HG02973 (cell line): ENCODE measurements at regions not wholly inside any gene's neighbourhood (a gene's known extent, or its start where the extent isn't known, plus 50 kb on each side); places are given as distances from the start of the nearest gene placed in this dataset.
"Not testable (repeated sequence)": the region's sequence is repeated elsewhere in the genome, so short reads cannot be mapped to it uniquely, and the experiment has no call there.

Experiments used
- ATAC-seq: cut with Tn5 transposase; IDR thresholded peaks from one replicate; pipeline ENCODE4 v1.9.1; 2021; ENCODE audit warnings: moderate library complexity; ENCODE audit not compliant: unreplicated experiment

DNA sequence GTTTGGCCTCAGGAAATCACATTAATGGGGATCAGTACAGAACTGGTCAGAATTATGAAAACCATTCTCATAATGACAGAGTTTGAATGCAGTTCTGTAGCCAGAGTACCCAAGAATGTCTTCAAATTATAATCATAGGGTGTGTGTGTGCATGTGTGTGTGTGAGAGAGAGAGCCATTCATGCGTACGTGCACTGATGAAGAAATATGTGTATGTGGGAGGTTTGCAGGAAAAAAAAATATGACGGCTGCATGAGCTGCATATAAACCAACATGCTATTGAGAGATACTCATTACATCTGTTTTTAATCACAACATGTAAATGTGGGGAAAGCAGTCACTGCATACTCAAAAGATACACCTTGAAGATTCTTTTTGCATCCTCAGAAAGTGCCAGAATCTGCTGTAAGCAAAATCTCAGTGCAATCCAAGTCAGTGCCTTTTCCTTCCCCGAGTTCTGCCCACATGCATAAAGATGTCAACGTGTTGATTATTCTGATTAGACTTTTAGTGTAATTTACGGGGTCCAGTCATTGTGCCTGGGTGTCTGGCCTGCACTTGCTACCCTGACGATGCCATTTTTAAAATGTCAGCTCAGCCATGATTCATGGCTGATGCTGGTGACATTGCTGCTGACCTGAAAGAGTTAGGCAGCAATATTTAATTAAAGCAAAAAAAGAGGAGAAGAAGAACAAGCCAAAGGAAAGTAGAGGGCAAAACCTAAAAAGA, 378.7 kb upstream of the ZFHX3 start:
- ATAC-seq, result no peak

DNA sequence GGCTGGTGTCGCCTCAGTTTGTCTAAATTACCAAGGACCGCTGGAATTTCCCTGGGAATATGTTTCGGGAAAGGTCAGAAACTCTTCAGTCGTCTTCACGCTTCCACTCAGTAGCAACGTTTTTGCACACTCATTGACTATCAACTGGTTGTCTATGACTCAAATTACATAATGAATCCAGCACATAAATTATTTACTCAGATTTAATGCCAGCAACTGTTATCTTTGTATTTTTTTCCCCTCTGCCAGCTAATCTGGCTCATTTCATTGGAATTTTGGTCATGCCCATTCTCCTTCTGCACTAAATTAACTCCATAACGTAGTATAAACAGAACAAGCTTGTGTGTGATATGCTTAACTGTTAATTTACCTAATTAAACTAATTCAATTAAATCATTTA, 372.7 kb upstream of the ZFHX3 start:
- no peak for ATAC-seq

DNA sequence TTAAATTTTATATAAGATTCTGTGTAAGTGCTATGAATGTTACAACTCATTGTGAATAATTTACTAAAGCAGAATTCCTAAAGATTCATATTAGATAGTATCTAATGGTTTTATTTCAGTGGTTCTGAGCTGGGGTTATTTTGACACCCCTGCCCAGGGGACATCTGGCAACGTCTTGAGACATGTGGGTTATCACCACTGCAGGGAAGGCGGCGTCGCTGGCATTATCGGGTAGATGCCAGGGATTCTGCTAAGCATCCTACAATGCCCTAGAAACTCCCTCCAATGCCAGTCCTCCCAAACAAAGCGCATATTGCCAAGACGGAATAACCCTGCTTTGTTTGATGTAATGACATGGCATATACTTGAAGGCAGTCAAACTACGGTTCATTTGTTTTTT, 372.3 kb upstream of the ZFHX3 start:
- no peak for ATAC-seq

DNA sequence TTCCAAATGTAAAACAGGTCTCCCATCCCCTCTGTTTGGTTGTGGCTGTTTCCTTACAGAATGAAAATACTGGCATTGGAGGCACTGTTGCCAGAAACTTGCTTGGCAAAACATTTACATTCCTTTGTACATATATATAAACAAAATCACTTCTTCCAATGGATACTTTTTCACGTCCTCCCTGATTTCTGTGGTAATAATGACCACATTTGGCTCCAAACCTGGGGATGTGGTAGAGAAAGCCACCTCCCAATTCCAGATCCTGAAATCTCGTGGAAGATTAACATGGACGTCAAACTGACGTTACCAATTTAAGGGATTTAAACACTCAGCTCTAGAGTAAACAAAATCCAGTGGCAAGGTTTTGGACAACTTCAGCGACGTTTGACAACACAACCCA, 370.8 kb upstream of the ZFHX3 start:
- no peak for ATAC-seq

DNA sequence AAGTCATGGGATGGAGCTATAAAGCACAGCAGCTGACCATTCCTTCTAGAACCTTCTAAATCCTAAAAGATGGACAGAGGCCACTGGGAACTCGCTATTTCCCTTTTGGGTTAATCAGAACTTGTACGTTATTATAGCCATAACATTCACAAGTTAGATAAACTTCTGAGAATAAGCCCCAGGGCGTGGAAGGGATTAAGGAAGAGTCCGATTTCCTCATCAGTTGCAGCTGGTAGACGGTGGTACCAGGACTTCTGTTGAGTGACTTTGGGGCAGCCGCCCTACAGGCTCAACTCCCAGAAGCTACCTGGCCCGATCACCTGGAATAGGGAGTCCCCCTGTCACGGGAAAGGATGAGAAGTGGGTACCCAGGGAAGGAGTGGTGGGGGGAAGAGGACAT, 370.1 kb upstream of the ZFHX3 start:
- no peak for ATAC-seq

DNA sequence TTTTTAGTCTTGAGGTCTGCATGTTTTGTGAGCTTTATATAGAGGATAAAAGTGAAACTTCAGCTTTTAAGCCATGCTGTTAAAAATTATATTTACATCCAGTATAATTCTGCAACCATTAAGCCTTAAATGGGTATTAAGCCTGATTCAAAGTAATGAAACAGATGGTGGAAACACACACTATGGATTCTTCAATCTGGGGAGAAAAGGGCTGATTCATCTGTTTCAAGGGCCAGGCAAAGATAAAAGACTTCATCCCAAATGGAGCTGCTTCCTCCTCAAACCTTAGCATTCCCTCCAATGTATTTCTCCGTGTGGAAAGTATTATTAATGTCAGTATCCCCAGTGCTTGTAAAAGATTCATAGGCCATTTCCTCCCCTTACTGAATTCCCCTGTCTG, 367.4 kb upstream of the ZFHX3 start:
- ATAC-seq, result no peak

DNA sequence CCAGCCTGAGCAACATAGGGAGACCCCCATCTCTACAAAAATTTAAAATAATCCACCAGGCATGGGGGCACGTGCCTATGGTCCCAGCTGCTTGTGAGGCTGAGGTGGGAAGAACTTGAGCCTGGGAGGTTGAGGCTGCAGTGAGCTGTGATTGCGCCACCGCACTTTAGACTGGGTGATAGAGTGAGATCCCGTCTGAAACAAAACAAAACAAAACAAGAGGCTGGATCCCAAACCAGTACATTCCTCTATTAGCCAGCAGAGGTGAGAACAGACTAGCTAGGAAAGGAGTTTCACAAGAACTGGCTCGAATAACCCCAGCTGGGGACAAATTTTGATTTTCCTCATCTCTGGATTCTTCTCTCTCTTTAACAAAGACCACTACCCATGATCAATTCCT, 366.7 kb upstream of the ZFHX3 start:
- no peak for ATAC-seq

DNA sequence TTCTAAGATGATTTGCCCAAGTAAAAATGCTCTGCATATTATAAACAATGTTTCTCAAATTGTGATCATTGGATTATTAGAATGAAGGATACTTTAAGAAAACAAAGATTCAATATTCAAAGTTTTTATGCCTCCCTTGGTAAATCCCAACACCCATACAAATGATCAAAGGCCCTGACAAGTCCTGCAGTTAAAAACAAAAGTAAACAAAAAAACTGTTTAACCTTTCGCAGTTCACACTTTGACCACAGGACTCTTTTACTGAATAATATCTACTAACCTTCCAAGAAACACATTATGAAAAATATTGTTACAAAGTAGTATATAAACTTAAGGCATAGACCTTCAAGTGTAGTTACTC, 365.9 kb upstream of the ZFHX3 start:
- no peak for ATAC-seq

DNA sequence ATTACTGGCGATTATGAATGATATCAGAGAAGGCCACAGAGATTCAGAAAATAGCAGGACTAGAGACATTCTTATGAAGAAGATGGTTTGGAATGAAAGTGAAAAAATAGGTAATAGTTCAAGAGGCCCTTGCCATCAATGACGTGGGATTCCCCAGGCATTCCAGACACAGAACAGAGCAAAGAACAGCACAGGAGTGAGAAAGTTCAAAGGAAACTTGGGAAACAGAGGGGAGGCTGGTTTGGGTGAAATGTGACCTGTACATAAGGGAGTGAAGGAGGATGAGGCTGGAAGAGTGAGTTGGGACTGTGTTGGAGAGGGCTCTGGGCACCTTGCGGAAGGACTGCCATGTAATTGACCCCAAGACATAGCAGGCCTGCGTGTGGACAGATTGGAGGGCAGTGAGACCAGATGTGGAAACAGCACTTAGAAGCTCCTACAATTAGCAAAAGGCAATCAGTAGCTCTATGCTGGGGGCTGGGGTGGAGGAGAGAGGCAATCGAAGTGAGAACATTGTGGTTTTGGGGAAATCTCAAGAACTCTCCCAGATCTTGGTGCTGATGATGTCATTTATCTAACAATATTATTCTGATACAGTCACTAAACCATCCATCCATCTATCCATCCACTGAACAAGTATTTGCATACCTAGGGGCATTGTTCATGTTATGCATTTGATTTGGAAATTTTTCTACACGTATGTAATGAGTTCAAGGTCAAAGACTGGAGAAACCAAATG, 365.3 kb upstream of the ZFHX3 start:
- no peak for ATAC-seq

DNA sequence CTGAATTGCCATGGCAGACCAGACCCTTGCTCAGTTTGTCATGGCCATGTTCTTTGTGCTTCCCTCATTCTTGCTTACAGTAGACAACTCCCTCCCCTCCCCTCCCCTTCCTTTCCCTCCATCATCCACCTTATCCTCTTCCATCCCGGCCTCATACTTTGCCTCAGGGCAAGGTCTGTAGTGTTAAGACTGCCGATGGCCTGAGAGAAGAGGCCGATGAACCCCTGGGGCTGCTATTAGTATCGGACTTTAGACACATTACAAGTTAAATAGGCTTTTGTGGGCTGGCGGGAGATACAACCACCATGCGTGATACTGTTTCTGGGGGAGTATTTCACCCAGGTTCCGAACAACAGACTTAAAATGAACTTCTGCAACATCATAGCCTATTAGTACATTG, 364.5 kb upstream of the ZFHX3 start:
- no peak for ATAC-seq

DNA sequence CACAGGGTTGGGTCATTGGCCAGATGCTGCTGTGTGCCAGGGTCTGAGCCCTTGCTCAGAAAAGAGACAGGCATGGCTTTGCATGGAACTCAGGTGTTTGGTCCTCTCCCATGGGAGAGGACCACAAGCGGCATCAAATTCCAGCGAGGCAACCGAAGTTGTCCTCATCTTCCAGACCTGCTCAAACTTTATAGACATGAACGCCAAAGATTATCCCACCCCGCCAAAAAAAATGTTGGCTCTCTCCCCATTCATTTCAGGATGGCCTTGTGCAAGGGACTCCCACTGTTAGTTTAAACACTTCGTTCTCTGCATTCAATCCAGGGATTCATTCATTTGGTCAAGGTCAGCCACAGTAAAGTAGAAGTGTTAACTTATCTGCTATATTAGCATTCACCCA, 360.8 kb upstream of the ZFHX3 start:
- ATAC-seq, result no peak

DNA sequence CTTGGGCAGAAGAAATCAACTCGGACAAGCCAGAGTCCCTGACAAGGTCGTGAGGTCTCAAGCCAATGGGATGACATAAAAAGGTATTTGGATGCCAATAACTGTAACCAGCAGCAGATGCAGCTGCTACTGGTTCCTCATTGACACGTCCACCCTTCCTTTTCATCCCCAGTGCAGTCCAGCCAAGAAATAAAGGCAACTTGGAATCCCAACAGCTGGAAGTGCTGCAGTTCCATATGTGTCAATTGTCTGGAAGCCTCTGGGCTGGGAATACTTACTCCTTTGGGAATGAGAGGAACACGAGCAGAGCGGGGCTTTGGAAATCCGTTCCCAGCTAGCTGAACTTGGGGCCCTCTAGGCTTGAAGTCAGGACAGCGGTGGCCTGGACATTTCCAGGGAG, 360.4 kb upstream of the ZFHX3 start:
- no peak for ATAC-seq

DNA sequence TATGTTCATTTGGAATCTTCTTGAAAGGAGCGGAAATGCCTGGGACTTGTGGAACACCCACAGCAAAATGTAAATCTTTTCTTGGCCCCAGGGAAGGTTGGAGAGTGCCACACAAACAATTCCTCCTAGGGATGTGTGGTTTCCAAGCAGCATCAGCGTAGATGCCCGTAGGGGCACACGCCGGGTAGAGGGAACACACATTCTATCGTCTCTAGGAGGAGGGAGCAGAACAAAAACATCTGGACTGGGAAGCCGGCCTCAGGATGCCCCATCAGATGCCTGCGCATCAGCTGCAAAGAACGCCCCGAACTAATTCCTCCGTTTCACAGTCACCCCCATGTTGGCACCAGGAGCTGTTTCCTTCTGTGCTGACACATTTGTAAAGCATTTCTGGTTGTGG, 357.9 kb upstream of the ZFHX3 start:
- ATAC-seq, result no peak

DNA sequence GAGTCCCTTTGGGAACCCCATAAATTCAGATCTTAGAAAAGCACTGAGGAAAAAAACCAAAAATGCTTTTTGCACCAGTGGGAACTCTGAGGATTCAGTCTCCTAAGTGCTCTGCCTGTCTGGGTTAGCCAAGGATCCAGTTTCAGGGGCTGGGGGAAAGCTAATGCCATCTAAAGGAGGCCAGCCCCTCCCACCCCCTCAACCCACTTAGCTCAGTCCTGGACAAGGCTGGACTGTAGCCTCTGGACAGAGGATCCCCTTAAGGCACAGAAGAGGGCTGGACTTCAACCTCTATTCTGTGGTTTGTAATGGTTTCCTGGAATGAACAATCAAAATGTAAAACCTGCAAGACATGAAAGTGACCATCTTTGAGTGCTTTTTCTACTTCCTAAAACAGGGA, 356.1 kb upstream of the ZFHX3 start:
- ATAC-seq, result no peak

DNA sequence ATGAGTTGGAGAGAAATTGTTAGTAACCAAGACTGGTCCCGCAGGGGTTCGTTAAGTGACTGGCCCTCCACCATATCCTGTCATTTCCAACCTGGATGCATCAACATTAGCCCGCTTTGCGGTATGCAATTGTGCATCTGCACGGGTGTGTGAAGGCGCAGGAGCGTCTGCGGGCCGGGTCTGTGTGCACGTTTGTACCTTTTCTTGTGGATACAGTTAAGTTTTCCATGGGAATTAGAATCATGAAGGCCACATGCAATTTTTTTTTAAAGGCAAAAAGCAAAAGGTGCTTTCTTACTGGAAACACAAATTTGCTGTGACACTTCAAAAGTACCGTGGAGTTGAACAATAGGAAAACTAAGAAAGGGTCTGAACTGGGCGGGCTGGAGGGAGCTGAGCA, 355.4 kb upstream of the ZFHX3 start:
- ATAC-seq, result no peak

DNA sequence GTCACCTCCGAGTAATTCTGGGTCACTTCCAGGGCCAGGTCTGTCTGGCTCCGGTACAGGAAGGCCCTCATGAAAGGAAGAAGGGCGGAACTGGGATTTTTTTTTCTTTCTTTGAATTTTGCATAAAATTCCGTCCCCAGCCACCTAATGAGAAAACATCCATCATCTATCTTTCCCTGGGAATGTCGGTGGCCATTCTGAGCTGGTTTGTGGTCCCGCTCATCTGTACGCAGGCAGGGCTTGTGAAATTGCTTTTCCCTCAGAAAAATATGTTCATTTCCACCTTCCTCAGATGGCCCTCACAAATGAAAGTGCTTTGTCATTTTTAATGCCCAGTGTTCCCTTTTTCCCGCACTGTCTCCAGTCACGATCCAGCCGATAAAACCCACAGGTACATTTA, 353.0 kb upstream of the ZFHX3 start:
- no peak for ATAC-seq

DNA sequence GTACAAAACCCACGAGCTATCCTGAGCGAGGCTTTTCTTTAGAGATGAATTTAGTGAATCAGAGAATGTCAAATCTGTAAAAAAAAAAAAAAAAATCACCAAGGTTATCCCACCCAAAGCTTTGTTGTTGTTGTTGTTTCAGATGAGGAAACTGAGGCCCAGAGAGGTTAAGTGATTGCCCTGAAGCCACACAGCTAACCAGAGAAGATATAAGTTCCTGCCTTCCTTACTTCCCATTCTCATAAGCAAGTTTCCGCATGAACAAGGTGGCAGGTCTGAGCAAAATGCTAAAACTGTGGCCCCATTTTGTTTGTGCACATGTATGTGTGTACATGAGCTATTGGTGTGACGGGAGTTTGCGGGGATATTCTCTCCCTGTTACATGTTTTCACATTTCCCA, 352.1 kb upstream of the ZFHX3 start:
- ATAC-seq, result no peak

DNA sequence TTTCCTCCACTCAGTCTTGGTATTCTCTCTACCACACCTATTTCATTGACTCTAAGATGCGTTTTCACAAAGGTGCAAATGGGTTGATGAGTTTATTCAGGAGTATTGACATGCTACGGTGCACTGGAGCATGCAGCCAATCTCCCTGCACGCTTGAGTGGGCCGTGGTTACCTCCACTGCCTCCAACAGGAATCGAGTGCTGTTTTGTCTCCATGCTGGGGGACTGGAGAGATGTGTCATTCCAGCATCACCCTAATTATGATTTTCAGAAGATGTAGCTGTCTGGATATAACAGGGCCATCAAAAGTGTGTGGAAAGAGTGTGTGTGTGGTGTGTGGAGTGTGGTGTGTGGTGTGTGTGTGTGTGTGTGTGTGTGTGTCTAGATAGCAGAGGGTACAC, 351.6 kb upstream of the ZFHX3 start:
- ATAC-seq, result no peak

DNA sequence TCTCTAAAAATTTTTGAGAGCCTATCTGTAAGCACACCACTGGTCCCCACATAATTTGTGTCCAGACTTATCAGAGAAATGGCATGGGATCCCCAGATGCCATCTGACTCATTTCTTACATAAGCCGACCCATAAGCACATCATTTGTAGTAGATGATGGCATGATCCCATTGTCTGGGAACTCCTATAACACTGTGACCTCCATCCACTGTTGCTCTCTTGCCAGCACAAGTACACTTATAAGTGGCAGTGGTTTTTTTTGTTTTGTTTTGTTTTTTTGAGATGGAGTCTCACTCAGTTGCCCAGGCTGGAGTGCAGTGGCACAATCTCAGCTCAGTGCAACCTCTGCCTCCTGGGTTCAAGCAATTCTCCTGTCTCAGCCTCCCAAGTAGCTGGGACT, 350.7 kb upstream of the ZFHX3 start:
- ATAC-seq, result not testable (repeated sequence)

DNA sequence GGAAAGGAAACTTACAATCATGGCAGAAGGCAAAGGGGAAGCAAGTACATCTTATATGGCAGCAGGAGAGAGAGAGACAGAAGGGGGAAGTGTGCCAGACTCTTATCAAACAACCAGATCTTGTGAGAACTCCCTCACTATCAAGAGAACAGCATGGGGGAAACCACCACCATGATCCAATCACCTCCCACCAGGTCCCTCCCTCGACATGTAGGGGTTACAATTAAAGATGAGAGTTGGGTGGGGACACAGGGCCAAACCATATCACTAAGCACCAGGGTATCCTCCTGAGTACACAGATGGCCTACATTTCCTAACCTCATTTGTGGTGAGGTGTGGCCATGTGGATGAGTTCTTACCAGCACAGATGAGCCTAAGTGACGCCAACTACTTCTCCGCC, 348.6 kb upstream of the ZFHX3 start:
- no peak for ATAC-seq

DNA sequence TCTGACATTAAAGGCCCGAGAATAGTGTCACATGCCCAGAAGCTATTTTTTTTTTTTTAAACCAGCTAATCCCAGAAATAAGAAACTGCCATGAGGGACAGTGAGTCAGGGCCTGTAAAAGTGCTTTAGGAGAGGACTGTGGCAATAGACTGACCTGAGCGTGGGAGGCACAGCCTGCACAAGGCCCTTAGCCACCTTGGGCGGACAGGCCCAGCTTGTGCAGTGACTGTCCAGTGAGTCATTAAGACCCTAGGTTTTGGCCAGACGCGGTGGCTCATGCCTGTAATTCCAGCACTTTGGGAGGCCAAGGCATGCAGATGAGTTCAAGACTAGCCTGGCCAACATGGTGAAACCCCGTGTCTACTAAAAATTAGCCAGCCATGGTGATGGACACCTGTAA, 343.0 kb upstream of the ZFHX3 start:
- no peak for ATAC-seq

DNA sequence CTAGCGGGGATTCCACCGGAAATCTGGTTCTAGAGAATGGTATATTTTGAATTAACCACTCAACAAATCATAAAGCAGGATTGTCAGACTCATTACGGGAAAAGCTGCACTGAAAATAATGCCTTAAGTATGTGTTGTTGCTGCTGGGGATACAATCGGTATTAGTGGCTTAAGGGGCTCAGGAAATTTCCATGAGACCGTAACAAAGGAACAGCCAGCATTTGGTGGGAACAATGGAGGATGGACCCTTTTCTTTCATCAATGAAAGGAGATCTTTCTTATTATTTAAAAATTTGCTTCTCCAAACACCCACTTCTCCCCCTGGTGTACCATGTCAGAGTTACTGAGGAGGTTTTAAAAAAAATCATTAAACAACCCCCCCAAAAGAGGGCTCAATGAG, 342.6 kb upstream of the ZFHX3 start:
- ATAC-seq, result no peak

DNA sequence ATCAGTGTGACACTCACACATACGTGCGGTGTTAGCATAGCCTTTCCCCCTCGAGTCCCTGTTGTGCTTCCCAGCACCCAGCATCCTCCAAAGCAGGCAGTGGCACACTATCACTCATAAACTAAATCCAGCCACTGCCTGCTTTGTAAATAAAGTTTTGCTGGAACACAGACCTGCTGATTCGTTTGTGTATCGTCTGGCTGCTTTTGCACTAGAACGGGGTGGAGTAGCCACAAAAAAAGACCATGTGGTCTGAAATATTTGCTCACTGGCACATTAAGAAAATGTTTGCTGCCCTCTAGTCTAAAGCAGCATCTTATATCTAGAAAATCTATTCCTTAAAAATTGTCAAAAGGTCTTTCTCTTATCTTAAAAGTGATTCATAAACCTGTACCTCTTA, 341.2 kb upstream of the ZFHX3 start:
- no peak for ATAC-seq
